ENCODE measurements at regions not wholly inside any gene's neighbourhood (a gene's known extent, or its start where the extent isn't known, plus 50 kb on each side); places are given as distances from the start of the nearest gene placed in this dataset.

- CTCF ChIA-PET, result interaction anchor here (0.6 kb wide), 1 partner anchor 230 kb away, joined by 3 read pairs; no protein-coding TSS in a partner anchor
- Histone ChIP-seq H3K4me2 (no peak overlapping the region), H3K4me3 (no peak overlapping the region), H3K4me1 (no peaks in the 10 kb centered on the region), H3K9me3 (no peaks in the 10 kb centered on the region), H3K27ac (no peak overlapping the region)
- POLR2A ChIA-PET, result no interaction called here
- WGBS (ENCODE audit: missing lambda C conversion rate), result 11% methylated on average over 2 of the region's 2 CpGs
- FAIRE-seq, result no peak
- TF ChIP-seq HOXB13 (CRISPR knock-in tag; IDR thresholded peaks at IDR 0.05; ENCODE audit: low read depth) (no peak), CBX8 (IDR thresholded peaks at IDR 0.05) (no peak), TP53 (CRISPR knock-in tag; IDR thresholded peaks at IDR 0.05) (no peak), SMC3 (IDR thresholded peaks at IDR 0.05) (no peak), CHD2 (IDR thresholded peaks at IDR 0.05; ENCODE audit: low read length, partially characterized antibody) (no peak), ZSCAN20 (CRISPR knock-in tag; IDR thresholded peaks at IDR 0.05) (no peak), RAD21 (conservative IDR thresholded peaks at IDR 0.05 in 1 of 2, IDR thresholded peaks at IDR 0.05 in 1 of 2) (no peak), CHD4 (IDR thresholded peaks at IDR 0.05; ENCODE audit: borderline replicate concordance) (no peak)
- no peak for ATAC-seq
- no peak for DNase-seq (ENCODE audit: low read depth in 1 of 2, low spot score in 1 of 2)
Measured at GRCh38 chr10:118151461-118151860, 104.7 kb upstream of the RAB11FIP2 start.

GRCh38 chr10:118148247-118148646, 101.5 kb upstream of the RAB11FIP2 start:
- no peak overlapping the region for H3K4me2 ChIP-seq
- no peaks in the 10 kb centered on the region for H3K9me3 ChIP-seq
- H3K4me1 ChIP-seq, result no peaks in the 10 kb centered on the region
- ATAC-seq (no peak), DNase-seq (ENCODE audit: low read depth in 1 of 2, low spot score in 1 of 2) (no peak), FAIRE-seq (no peak)
- ChIA-PET POLR2A (no interaction called here), CTCF (no interaction called here)
- TF ChIP-seq EHMT2 (IDR thresholded peaks at IDR 0.05; ENCODE audit: low read depth) (no peak), RCOR1 (IDR thresholded peaks at IDR 0.05; ENCODE audit: low read depth, low read length) (no peak), RAD21 (conservative IDR thresholded peaks at IDR 0.05 in 1 of 2, IDR thresholded peaks at IDR 0.05 in 1 of 2) (no peak), CBX2 (IDR thresholded peaks at IDR 0.05; ENCODE audit: borderline replicate concordance, low read depth) (no peak), HOXA7 (CRISPR knock-in tag; IDR thresholded peaks at IDR 0.05) (no peak), CHD4 (IDR thresholded peaks at IDR 0.05; ENCODE audit: borderline replicate concordance) (no peak), EP300 (IDR thresholded peaks at IDR 0.05) (no peak), HOXB13 (CRISPR knock-in tag; IDR thresholded peaks at IDR 0.05; ENCODE audit: low read depth) (no peak), MAZ (IDR thresholded peaks at IDR 0.05; ENCODE audit: borderline replicate concordance, low read depth, low read length) (no peak), ZFP36 (IDR thresholded peaks at IDR 0.05; ENCODE audit: borderline replicate concordance, partially characterized antibody) (no peak), USF2 (IDR thresholded peaks at IDR 0.05) (no peak), CBX8 (IDR thresholded peaks at IDR 0.05) (no peak), E2F6 (IDR thresholded peaks at IDR 0.05; ENCODE audit: borderline replicate concordance, low read depth) (no peak), SREBF2 (IDR thresholded peaks at IDR 0.05) (no peak), ATOH8 (CRISPR knock-in tag; IDR thresholded peaks at IDR 0.05; ENCODE audit: low read depth) (no peak)
- no peak overlapping the region for H3K27ac ChIP-seq
- no peak overlapping the region for H3K4me3 ChIP-seq

DNA sequence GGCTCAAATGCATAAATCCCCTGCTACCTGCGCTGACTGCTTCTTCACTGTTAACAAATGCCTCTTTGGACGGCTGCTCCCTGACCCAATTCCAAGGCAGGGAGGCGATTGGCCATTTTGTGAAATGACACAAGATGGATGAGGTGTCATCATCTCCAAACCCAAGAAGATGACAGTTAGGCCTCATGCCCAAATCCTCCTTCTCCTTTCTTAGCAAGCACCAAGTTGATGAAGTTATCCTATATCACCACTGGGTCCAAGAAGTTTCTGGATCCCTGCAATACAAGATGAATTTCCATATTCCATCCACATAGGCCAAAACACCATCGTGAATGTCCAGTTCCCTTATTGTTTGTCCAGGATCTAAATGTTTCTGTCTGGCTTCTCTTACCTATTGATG, 98.5 kb upstream of the RAB11FIP2 start:
- no peak overlapping the region for H3K27ac ChIP-seq
- H3K9me3 ChIP-seq, result no peaks in the 10 kb centered on the region
- no peaks in the 10 kb centered on the region for H3K4me1 ChIP-seq
- CTCF ChIA-PET, result no interaction called here
- POLR2A ChIA-PET, result no interaction called here
- DNase-seq (ENCODE audit: low read depth in 1 of 2, low spot score in 1 of 2) (no peak), FAIRE-seq (no peak), ATAC-seq (no peak)
- no peak for TF ChIP-seq SMC3 (IDR thresholded peaks at IDR 0.05)
- no peak for TF ChIP-seq MAFK (IDR thresholded peaks at IDR 0.05; ENCODE audit: partially characterized antibody)
- TF ChIP-seq CEBPB (IDR thresholded peaks at IDR 0.05), result no peak
- no peak for TF ChIP-seq POLR2AphosphoS2 (conservative IDR thresholded peaks at IDR 0.05; ENCODE audit: low read length)
- TF ChIP-seq NPAS2 (CRISPR knock-in tag; IDR thresholded peaks at IDR 0.05; ENCODE audit: borderline replicate concordance), result no peak
- no peak for TF ChIP-seq CBX2 (IDR thresholded peaks at IDR 0.05; ENCODE audit: borderline replicate concordance, low read depth)
- TF ChIP-seq, protein P1, sequence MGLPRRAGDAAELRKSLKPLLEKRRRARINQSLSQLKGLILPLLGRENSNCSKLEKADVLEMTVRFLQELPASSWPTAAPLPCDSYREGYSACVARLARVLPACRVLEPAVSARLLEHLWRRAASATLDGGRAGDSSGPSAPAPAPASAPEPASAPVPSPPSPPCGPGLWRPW (IDR thresholded peaks at IDR 0.05), result no peak
- no peak for TF ChIP-seq JUNB (IDR thresholded peaks at IDR 0.05)
- TF ChIP-seq PHF8 (IDR thresholded peaks at IDR 0.05; ENCODE audit: borderline replicate concordance, low read depth), result no peak
- TF ChIP-seq FOSL2 (IDR thresholded peaks at IDR 0.05), result no peak
- TF ChIP-seq FOSL2 (CRISPR knock-in tag; IDR thresholded peaks at IDR 0.05), result no peak
- no peak for TF ChIP-seq ZC3H11A (IDR thresholded peaks at IDR 0.05)
- WGBS (ENCODE audit: missing lambda C conversion rate), result 24% methylated on average over 4 of the region's 4 CpGs
- H3K4me3 ChIP-seq, result no peak overlapping the region
- H3K4me2 ChIP-seq, result no peak overlapping the region
